ENCODE measurements at regions not wholly inside any gene's neighbourhood (a gene's known extent, or its start where the extent isn't known, plus 50 kb on each side); places are given as distances from the start of the nearest gene placed in this dataset.

DNA sequence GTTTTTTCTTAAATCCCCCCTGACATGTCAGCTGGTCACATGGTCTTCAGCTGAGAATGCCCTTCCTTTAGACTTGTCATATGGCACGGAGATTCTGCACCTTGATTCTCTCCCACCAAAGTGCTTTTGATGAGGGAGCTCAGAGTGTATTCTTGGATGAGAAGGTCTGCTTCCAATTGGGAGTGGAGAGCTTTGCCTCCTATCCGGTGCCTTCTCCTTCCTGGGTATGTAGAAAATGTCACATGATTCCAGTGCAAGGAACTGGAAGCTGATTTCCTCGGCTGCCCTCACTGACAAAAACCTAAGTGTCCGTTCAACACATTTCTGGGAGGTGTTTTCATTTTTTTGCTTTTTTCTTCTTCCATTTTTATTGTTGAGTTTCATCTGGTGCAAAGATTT is 197.2 kb downstream of the TFAP2C start:
- H3K36me3 ChIP-seq (ENCODE audit: insufficient read depth, low read length) = no peaks in the 10 kb centered on the region
- peaks cover 20% of the 10 kb centered on the region for H3K4me1 ChIP-seq (ENCODE audit: insufficient read depth, low read length, poor library complexity, severe bottlenecking)
- POLR2A ChIA-PET = interaction anchor here (0.6 to 0.7 kb wide), 2 partner anchors 157 to 1471 kb away, joined by 3 to 5 read pairs; no protein-coding TSS in a partner anchor
- DNase-seq (ENCODE audit: low spot score) = no peak
- H3K9me2 ChIP-seq (ENCODE audit: insufficient read depth, low read length) = no peaks in the 10 kb centered on the region
- intact Hi-C loops (cut with micrococcal nuclease; ENCODE audit: unreplicated experiment) = no loop called here
- H3K27ac ChIP-seq (ENCODE audit: low read depth, low read length, poor library complexity, severe bottlenecking) = no peak overlapping the region
- TF ChIP-seq EZH2phosphoT487 (IDR thresholded peaks at IDR 0.05; ENCODE audit: borderline replicate concordance, low read depth, low read length) (no peak), CTCF (conservative IDR thresholded peaks at IDR 0.05; ENCODE audit: low read length) (no peak)
- no TSS peak for BruUV-seq (replicated peaks)
- CTCF ChIA-PET (ENCODE audit: unreplicated experiment) = no interaction called here
- H3K4me3 ChIP-seq (ENCODE audit: low read depth, low read length, poor library complexity, severe bottlenecking) = no peak overlapping the region
- no peaks in the 10 kb centered on the region for H3K79me2 ChIP-seq (ENCODE audit: insufficient read depth, low read depth, low read length)
- no peak overlapping the region for H3K4me2 ChIP-seq (ENCODE audit: low read length)
- H2AFZ ChIP-seq (ENCODE audit: low read length) = no peak overlapping the region
- H4K20me1 ChIP-seq (ENCODE audit: insufficient read depth, low read length) = no peaks in the 10 kb centered on the region
- H3K9me3 ChIP-seq (ENCODE audit: low read length) = no peaks in the 10 kb centered on the region

DNA sequence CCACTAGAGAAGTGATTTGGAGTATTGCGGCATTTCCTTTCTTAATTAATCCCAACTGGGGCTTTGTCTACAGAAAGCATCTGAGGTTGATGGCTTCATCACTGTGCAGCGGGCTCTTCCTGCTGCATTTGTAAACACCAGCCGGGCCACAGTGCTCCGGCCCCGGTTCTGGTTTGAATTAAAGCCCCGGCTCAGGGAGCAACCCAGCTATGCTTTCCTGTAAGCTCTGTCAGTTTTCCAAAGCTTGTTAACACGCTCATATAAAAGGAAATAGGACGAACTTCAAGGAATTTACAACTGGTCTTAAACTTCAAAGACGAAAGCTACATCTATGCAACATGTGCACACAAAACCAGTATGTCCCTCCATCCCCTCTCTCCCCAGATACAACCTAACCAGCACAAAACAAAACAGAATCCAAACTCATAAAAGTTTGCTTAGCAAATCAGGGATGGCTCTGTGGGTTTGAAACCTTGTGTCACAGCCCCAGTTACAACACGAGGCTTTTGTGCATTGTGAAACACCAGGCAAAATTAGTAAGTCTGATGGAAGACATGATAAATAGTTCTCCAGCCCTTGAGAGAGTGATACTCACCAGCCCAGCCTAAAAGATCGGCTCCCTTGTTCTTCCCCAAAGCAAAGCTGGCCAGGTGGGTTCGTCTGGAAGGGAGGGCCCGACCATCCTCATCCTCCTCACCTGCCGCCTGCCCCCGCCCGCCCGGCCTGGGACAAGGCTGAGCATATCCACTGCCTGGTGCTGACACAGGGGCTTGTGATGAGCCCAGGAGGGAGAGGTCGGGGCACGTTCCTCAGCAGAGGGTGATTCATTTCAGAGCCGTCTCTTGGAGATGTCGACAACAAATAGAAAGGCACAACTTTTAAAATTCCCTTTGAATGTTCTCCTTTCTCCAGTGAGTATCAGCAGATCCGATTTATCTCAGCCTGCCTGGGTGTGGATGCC is 197.9 kb downstream of the TFAP2C start:
- intact Hi-C loops (cut with micrococcal nuclease; ENCODE audit: unreplicated experiment) = no loop called here
- Histone ChIP-seq H3K4me2 (ENCODE audit: low read length) (no peak overlapping the region), H3K79me2 (ENCODE audit: insufficient read depth, low read depth, low read length) (no peaks in the 10 kb centered on the region), H3K4me1 (ENCODE audit: insufficient read depth, low read length, poor library complexity, severe bottlenecking) (peaks cover 20% of the 10 kb centered on the region), H3K9me2 (ENCODE audit: insufficient read depth, low read length) (no peaks in the 10 kb centered on the region), H3K9me3 (ENCODE audit: low read length) (no peaks in the 10 kb centered on the region), H3K36me3 (ENCODE audit: insufficient read depth, low read length) (no peaks in the 10 kb centered on the region), H4K20me1 (ENCODE audit: insufficient read depth, low read length) (no peaks in the 10 kb centered on the region), H3K4me3 (ENCODE audit: low read depth, low read length, poor library complexity, severe bottlenecking) (no peak overlapping the region), H3K27ac (ENCODE audit: low read depth, low read length, poor library complexity, severe bottlenecking) (no peak overlapping the region), H2AFZ (ENCODE audit: low read length) (no peak overlapping the region)
- DNase-seq (ENCODE audit: low spot score) = no peak
- no TSS peak for BruUV-seq (replicated peaks)
- no peak for TF ChIP-seq CTCF (conservative IDR thresholded peaks at IDR 0.05; ENCODE audit: low read length)
- no peak for TF ChIP-seq EZH2phosphoT487 (IDR thresholded peaks at IDR 0.05; ENCODE audit: borderline replicate concordance, low read depth, low read length)
- CTCF ChIA-PET (ENCODE audit: unreplicated experiment) = no interaction called here
- POLR2A ChIA-PET = interaction anchor here (0.7 kb wide), 1 partner anchor 1471 kb away, joined by 3 read pairs; no protein-coding TSS in a partner anchor

GRCh38 chr20:56827763-56828162 is 198.7 kb downstream of the TFAP2C start:
- TF ChIP-seq CTCF (conservative IDR thresholded peaks at IDR 0.05; ENCODE audit: low read length) (no peak), EZH2phosphoT487 (IDR thresholded peaks at IDR 0.05; ENCODE audit: borderline replicate concordance, low read depth, low read length) (no peak)
- no peaks in the 10 kb centered on the region for H3K36me3 ChIP-seq (ENCODE audit: insufficient read depth, low read length)
- no TSS peak for BruUV-seq (replicated peaks)
- intact Hi-C loops (cut with micrococcal nuclease; ENCODE audit: unreplicated experiment) = no loop called here
- DNase-seq (ENCODE audit: low spot score) = no peak
- H2AFZ ChIP-seq (ENCODE audit: low read length) = no peak overlapping the region
- no peaks in the 10 kb centered on the region for H3K9me3 ChIP-seq (ENCODE audit: low read length)
- ChIA-PET CTCF (ENCODE audit: unreplicated experiment) (no interaction called here), POLR2A (no interaction called here)
- no peak overlapping the region for H3K4me2 ChIP-seq (ENCODE audit: low read length)
- no peaks in the 10 kb centered on the region for H3K79me2 ChIP-seq (ENCODE audit: insufficient read depth, low read depth, low read length)
- H3K9me2 ChIP-seq (ENCODE audit: insufficient read depth, low read length) = no peaks in the 10 kb centered on the region
- H3K4me3 ChIP-seq (ENCODE audit: low read depth, low read length, poor library complexity, severe bottlenecking) = no peak overlapping the region
- H4K20me1 ChIP-seq (ENCODE audit: insufficient read depth, low read length) = no peaks in the 10 kb centered on the region
- peaks cover 21% of the 10 kb centered on the region for H3K4me1 ChIP-seq (ENCODE audit: insufficient read depth, low read length, poor library complexity, severe bottlenecking)
- H3K27ac ChIP-seq (ENCODE audit: low read depth, low read length, poor library complexity, severe bottlenecking) = no peak overlapping the region

Measured in OCI-LY7 (cell line).